Inflammatory macrophage treated with lipopolysaccharide for 4 hours (primary cell): ENCODE measurements at regions not wholly inside any gene's neighbourhood (a gene's known extent, or its start where the extent isn't known, plus 50 kb on each side); places are given as distances from the start of the nearest gene placed in this dataset.
"Not testable (repeated sequence)": the region's sequence is repeated elsewhere in the genome, so short reads cannot be mapped to it uniquely, and the experiment has no call there.

Experiments
- DNase-seq: peaks from one replicate; pipeline ENCODE4 v3.0.0-alpha.2; 2020

- DNase-seq, result no peak
These were observed 86.1 kb upstream of the TCF21 start for GRCh38 chr6:133802861-133803260.

GRCh38 chr6:133804265-133804664 lies 84.6 kb upstream of the TCF21 start:
- DNase-seq, result no peak

GRCh38 chr6:133805876-133806275 lies 83.0 kb upstream of the TCF21 start:
- no peak for DNase-seq

GRCh38 chr6:133806382-133807140 lies 82.4 kb upstream of the TCF21 start:
- DNase-seq, result peak; percentile 31

- no peak for DNase-seq
These were observed 81.4 kb upstream of the TCF21 start for GRCh38 chr6:133807501-133807900.

GRCh38 chr6:133809406-133809805 lies 79.5 kb upstream of the TCF21 start:
- DNase-seq, result peak; percentile 16

- no peak for DNase-seq
These were observed 77.4 kb upstream of the TCF21 start for GRCh38 chr6:133811557-133811956.

GRCh38 chr6:133812446-133812845 lies 76.5 kb upstream of the TCF21 start:
- not testable (repeated sequence) for DNase-seq

GRCh38 chr6:133814238-133814637 lies 74.7 kb upstream of the TCF21 start:
- DNase-seq, result no peak

- peak; percentile 9 for DNase-seq
These were observed 74.1 kb upstream of the TCF21 start for GRCh38 chr6:133814797-133815196.

- no peak for DNase-seq
These were observed 73.6 kb upstream of the TCF21 start for GRCh38 chr6:133815313-133815712.

- DNase-seq, result no peak
These were observed 72.7 kb upstream of the TCF21 start for GRCh38 chr6:133816171-133816570.

GRCh38 chr6:133817460-133818047 lies 71.4 kb upstream of the TCF21 start:
- DNase-seq, result no peak

- DNase-seq, result no peak
These were observed 70.6 kb upstream of the TCF21 start for GRCh38 chr6:133818320-133818719.

- DNase-seq, result no peak
These were observed 68.7 kb upstream of the TCF21 start for GRCh38 chr6:133820208-133820607.

GRCh38 chr6:133827766-133828165 lies 61.1 kb upstream of the TCF21 start:
- no peak for DNase-seq

GRCh38 chr6:133833949-133834359 lies 55.0 kb upstream of the TCF21 start:
- no peak for DNase-seq

GRCh38 chr6:133834472-133835170 lies 54.3 kb upstream of the TCF21 start:
- peak; percentile 8 for DNase-seq

GRCh38 chr6:133835901-133836300 lies 53.0 kb upstream of the TCF21 start:
- DNase-seq, result no peak

- DNase-seq, result peak; percentile 46
These were observed 51.0 kb upstream of the TCF21 start for GRCh38 chr6:133837801-133838349.
